ENCODE measurements at regions not wholly inside any gene's neighbourhood (a gene's known extent, or its start where the extent isn't known, plus 50 kb on each side); places are given as distances from the start of the nearest gene placed in this dataset.

- H3K4me1 ChIP-seq (ENCODE audit: control insufficient read depth in 2 of 2, insufficient read depth in 2 of 2, low read length in 2 of 2), result no peaks in the 10 kb centered on the region
- H3K27me3 ChIP-seq (ENCODE audit: control insufficient read depth in 2 of 2, insufficient read depth in 1 of 2, low read length in 1 of 2), result no peaks in the 10 kb centered on the region
- H3K36me3 ChIP-seq (ENCODE audit: control insufficient read depth in 2 of 2, insufficient read depth in 2 of 2, low read length in 1 of 2), result no peaks in the 10 kb centered on the region
- H3K9me3 ChIP-seq (ENCODE audit: control insufficient read depth in 2 of 2, insufficient read depth in 1 of 2, low read length in 1 of 2), result no peaks in the 10 kb centered on the region
- 87% methylated on average over 2 of the region's 2 CpGs for WGBS
- DNase-seq (ENCODE audit: low read depth in 6 of 9, low spot score in 9 of 9), result no peak
- no peak overlapping the region for H3K27ac ChIP-seq (ENCODE audit: low read depth in 1 of 2, low read length in 1 of 2)
- no peak overlapping the region for H3K4me3 ChIP-seq (ENCODE audit: low read length in 2 of 2)
These were observed 394.0 kb downstream of the KCNJ2 start for GRCh38 chr17:70563281-70563820.

GRCh38 chr17:70564006-70564620, 394.8 kb downstream of the KCNJ2 start:
- Histone ChIP-seq H3K36me3 (ENCODE audit: control insufficient read depth in 2 of 2, insufficient read depth in 2 of 2, low read length in 1 of 2) (no peaks in the 10 kb centered on the region), H3K4me3 (ENCODE audit: low read length in 2 of 2) (no peak overlapping the region), H3K27ac (ENCODE audit: low read depth in 1 of 2, low read length in 1 of 2) (no peak overlapping the region), H3K27me3 (ENCODE audit: control insufficient read depth in 2 of 2, insufficient read depth in 1 of 2, low read length in 1 of 2) (no peaks in the 10 kb centered on the region), H3K9me3 (ENCODE audit: control insufficient read depth in 2 of 2, insufficient read depth in 1 of 2, low read length in 1 of 2) (no peaks in the 10 kb centered on the region), H3K4me1 (ENCODE audit: control insufficient read depth in 2 of 2, insufficient read depth in 2 of 2, low read length in 2 of 2) (no peaks in the 10 kb centered on the region)
- 95% methylated on average over 2 of the region's 2 CpGs for WGBS
- DNase-seq (ENCODE audit: low read depth in 6 of 9, low spot score in 9 of 9), result no peak

GRCh38 chr17:70569128-70569527, 399.8 kb downstream of the KCNJ2 start:
- H3K27me3 ChIP-seq (ENCODE audit: control insufficient read depth in 2 of 2, insufficient read depth in 1 of 2, low read length in 1 of 2), result no peaks in the 10 kb centered on the region
- H3K4me3 ChIP-seq (ENCODE audit: low read length in 2 of 2), result no peak overlapping the region
- no peaks in the 10 kb centered on the region for H3K4me1 ChIP-seq (ENCODE audit: control insufficient read depth in 2 of 2, insufficient read depth in 2 of 2, low read length in 2 of 2)
- H3K36me3 ChIP-seq (ENCODE audit: control insufficient read depth in 2 of 2, insufficient read depth in 2 of 2, low read length in 1 of 2), result no peaks in the 10 kb centered on the region
- H3K9me3 ChIP-seq (ENCODE audit: control insufficient read depth in 2 of 2, insufficient read depth in 1 of 2, low read length in 1 of 2), result no peaks in the 10 kb centered on the region
- no peak overlapping the region for H3K27ac ChIP-seq (ENCODE audit: low read depth in 1 of 2, low read length in 1 of 2)
- 96% methylated on average over 1 of the region's 1 CpG for whole genome bisulfite sequencing
- DNase-seq (ENCODE audit: low read depth in 6 of 9, low spot score in 9 of 9), result no peak

GRCh38 chr17:70577456-70577855, 408.1 kb downstream of the KCNJ2 start:
- DNase-seq (ENCODE audit: low read depth in 6 of 9, low spot score in 9 of 9), result no peak
- Histone ChIP-seq H3K36me3 (ENCODE audit: control insufficient read depth in 2 of 2, insufficient read depth in 2 of 2, low read length in 1 of 2) (no peaks in the 10 kb centered on the region), H3K9me3 (ENCODE audit: control insufficient read depth in 2 of 2, insufficient read depth in 1 of 2, low read length in 1 of 2) (peaks cover 0 to 4% of the 10 kb centered on the region in 2 donors), H3K4me3 (ENCODE audit: low read length in 2 of 2) (no peak overlapping the region), H3K27ac (ENCODE audit: low read depth in 1 of 2, low read length in 1 of 2) (no peak overlapping the region), H3K27me3 (ENCODE audit: control insufficient read depth in 2 of 2, insufficient read depth in 1 of 2, low read length in 1 of 2) (no peaks in the 10 kb centered on the region), H3K4me1 (ENCODE audit: control insufficient read depth in 2 of 2, insufficient read depth in 2 of 2, low read length in 2 of 2) (no peaks in the 10 kb centered on the region)
- 97% methylated on average over 20 of the region's 20 CpGs for WGBS

GRCh38 chr17:70581459-70581858, 412.1 kb downstream of the KCNJ2 start:
- no peak for DNase-seq (ENCODE audit: low read depth in 6 of 9, low spot score in 9 of 9)
- Histone ChIP-seq H3K4me1 (ENCODE audit: control insufficient read depth in 2 of 2, insufficient read depth in 2 of 2, low read length in 2 of 2) (no peaks in the 10 kb centered on the region), H3K27me3 (ENCODE audit: control insufficient read depth in 2 of 2, insufficient read depth in 1 of 2, low read length in 1 of 2) (no peaks in the 10 kb centered on the region), H3K4me3 (ENCODE audit: low read length in 2 of 2) (no peak overlapping the region), H3K36me3 (ENCODE audit: control insufficient read depth in 2 of 2, insufficient read depth in 2 of 2, low read length in 1 of 2) (no peaks in the 10 kb centered on the region), H3K9me3 (ENCODE audit: control insufficient read depth in 2 of 2, insufficient read depth in 1 of 2, low read length in 1 of 2) (peaks cover 0 to 8% of the 10 kb centered on the region in 2 donors), H3K27ac (ENCODE audit: low read depth in 1 of 2, low read length in 1 of 2) (no peak overlapping the region)
- 91% methylated on average over 3 of the region's 3 CpGs for WGBS

GRCh38 chr17:70582777-70583176, 413.4 kb downstream of the KCNJ2 start:
- WGBS, result 40% methylated on average over 1 of the region's 1 CpG
- Histone ChIP-seq H3K27me3 (ENCODE audit: control insufficient read depth in 2 of 2, insufficient read depth in 1 of 2, low read length in 1 of 2) (no peaks in the 10 kb centered on the region), H3K4me3 (ENCODE audit: low read length in 2 of 2) (no peak overlapping the region), H3K27ac (ENCODE audit: low read depth in 1 of 2, low read length in 1 of 2) (no peak overlapping the region), H3K36me3 (ENCODE audit: control insufficient read depth in 2 of 2, insufficient read depth in 2 of 2, low read length in 1 of 2) (no peaks in the 10 kb centered on the region), H3K4me1 (ENCODE audit: control insufficient read depth in 2 of 2, insufficient read depth in 2 of 2, low read length in 2 of 2) (no peaks in the 10 kb centered on the region), H3K9me3 (ENCODE audit: control insufficient read depth in 2 of 2, insufficient read depth in 1 of 2, low read length in 1 of 2) (peaks cover 0 to 4% of the 10 kb centered on the region in 2 donors)
- no peak for DNase-seq (ENCODE audit: low read depth in 6 of 9, low spot score in 9 of 9)

GRCh38 chr17:70584255-70584654, 414.9 kb downstream of the KCNJ2 start:
- no peaks in the 10 kb centered on the region for H3K27me3 ChIP-seq (ENCODE audit: control insufficient read depth in 2 of 2, insufficient read depth in 1 of 2, low read length in 1 of 2)
- H3K27ac ChIP-seq (ENCODE audit: low read depth in 1 of 2, low read length in 1 of 2), result no peak overlapping the region
- DNase-seq (ENCODE audit: low read depth in 6 of 9, low spot score in 9 of 9), result no peak
- peaks cover 0 to 4% of the 10 kb centered on the region in 2 donors for H3K9me3 ChIP-seq (ENCODE audit: control insufficient read depth in 2 of 2, insufficient read depth in 1 of 2, low read length in 1 of 2)
- no peaks in the 10 kb centered on the region for H3K36me3 ChIP-seq (ENCODE audit: control insufficient read depth in 2 of 2, insufficient read depth in 2 of 2, low read length in 1 of 2)
- no peak overlapping the region for H3K4me3 ChIP-seq (ENCODE audit: low read length in 2 of 2)
- WGBS, result 80% methylated on average over 4 of the region's 4 CpGs
- no peaks in the 10 kb centered on the region for H3K4me1 ChIP-seq (ENCODE audit: control insufficient read depth in 2 of 2, insufficient read depth in 2 of 2, low read length in 2 of 2)

- Histone ChIP-seq H3K27me3 (ENCODE audit: control insufficient read depth in 2 of 2, insufficient read depth in 1 of 2, low read length in 1 of 2) (no peaks in the 10 kb centered on the region), H3K4me3 (ENCODE audit: low read length in 2 of 2) (no peak overlapping the region), H3K9me3 (ENCODE audit: control insufficient read depth in 2 of 2, insufficient read depth in 1 of 2, low read length in 1 of 2) (peaks cover 0 to 4% of the 10 kb centered on the region in 2 donors), H3K27ac (ENCODE audit: low read depth in 1 of 2, low read length in 1 of 2) (no peak overlapping the region), H3K36me3 (ENCODE audit: control insufficient read depth in 2 of 2, insufficient read depth in 2 of 2, low read length in 1 of 2) (no peaks in the 10 kb centered on the region), H3K4me1 (ENCODE audit: control insufficient read depth in 2 of 2, insufficient read depth in 2 of 2, low read length in 2 of 2) (no peaks in the 10 kb centered on the region)
- 96% methylated on average over 2 of the region's 2 CpGs for WGBS
- DNase-seq (ENCODE audit: low read depth in 6 of 9, low spot score in 9 of 9), result no peak
These were observed 418.7 kb downstream of the KCNJ2 start for GRCh38 chr17:70588003-70588402.

- H3K4me3 ChIP-seq (ENCODE audit: low read length in 2 of 2), result no peak overlapping the region
- H3K9me3 ChIP-seq (ENCODE audit: control insufficient read depth in 2 of 2, insufficient read depth in 1 of 2, low read length in 1 of 2), result no peaks in the 10 kb centered on the region
- no peaks in the 10 kb centered on the region for H3K4me1 ChIP-seq (ENCODE audit: control insufficient read depth in 2 of 2, insufficient read depth in 2 of 2, low read length in 2 of 2)
- DNase-seq (ENCODE audit: low read depth in 6 of 9, low spot score in 9 of 9), result no peak
- H3K27ac ChIP-seq (ENCODE audit: low read depth in 1 of 2, low read length in 1 of 2), result no peak overlapping the region
- H3K36me3 ChIP-seq (ENCODE audit: control insufficient read depth in 2 of 2, insufficient read depth in 2 of 2, low read length in 1 of 2), result no peaks in the 10 kb centered on the region
- no peaks in the 10 kb centered on the region for H3K27me3 ChIP-seq (ENCODE audit: control insufficient read depth in 2 of 2, insufficient read depth in 1 of 2, low read length in 1 of 2)
These were observed 428.4 kb downstream of the KCNJ2 start for GRCh38 chr17:70597774-70598173.
